K562 (cell line): ENCODE measurements at regions not wholly inside any gene's neighbourhood (a gene's known extent, or its start where the extent isn't known, plus 50 kb on each side); places are given as distances from the start of the nearest gene placed in this dataset.

ENCODE experiments used
- CBX2 ChIP-seq: fragments of 200-600 bp; sonication (generic); IDR thresholded peaks from one replicate; pipeline ENCODE4 v1.6.1; 2012; ENCODE audit warnings: mild to moderate bottlenecking, low read length, inconsistent platforms; ENCODE audit not compliant: insufficient read depth, poor library complexity, severe bottlenecking
- CTCF ChIP-seq, 3 experiments: IDR thresholded peaks in 2 of 3; conservative IDR thresholded peaks in 1 of 3; 2 replicates each; pipeline ENCODE4 v1.5.1; 2011 to 2012; ENCODE audit warnings: low read length in 3 of 3, mild to moderate bottlenecking in 3 of 3, control low read depth in 2 of 3, improper control_type of control experiment in 1 of 3, inconsistent platforms in 1 of 3, low read depth in 1 of 3, mixed read lengths in 1 of 3, moderate library complexity in 1 of 3; ENCODE audit not compliant: insufficient read depth in 2 of 3
- DDX20 ChIP-seq: fragments of 450-650 bp; IDR thresholded peaks from 2 replicates; pipeline ENCODE4 v1.6.1; 2016; ENCODE audit warnings: missing genetic modification characterization, low read depth, mild to moderate bottlenecking, missing compliant biosample characterization, moderate library complexity
- EZH2 ChIP-seq: IDR thresholded peaks from 2 replicates; pipeline ENCODE4 v1.6.1; 2012; ENCODE audit warnings: low read depth, mild to moderate bottlenecking, inconsistent platforms, low read length, borderline replicate concordance
- GTF3C2 ChIP-seq: IDR thresholded peaks from 3 replicates; pipeline ENCODE4 v1.6.1; 2011; ENCODE audit warnings: borderline replicate concordance, mild to moderate bottlenecking, moderate library complexity; ENCODE audit not compliant: insufficient read length; ENCODE audit errors: extremely low read depth
- PATZ1 ChIP-seq: fragments of 250-450 bp; sonication (Bioruptor Pico); IDR thresholded peaks from 2 replicates; pipeline ENCODE4 v1.5.0; 2020; ENCODE audit warnings: mild to moderate bottlenecking, borderline replicate concordance
- POLR2A ChIP-seq: fragments of 450-650 bp; conservative IDR thresholded peaks from 2 replicates; pipeline ENCODE4 v1.6.1; 2016
- RNF2 ChIP-seq: sonication (generic); IDR thresholded peaks from 2 replicates; pipeline ENCODE4 v1.6.1; 2016
- ZFP30 ChIP-seq: fragments of 250-450 bp; sonication (Bioruptor Pico); IDR thresholded peaks from 2 replicates; pipeline ENCODE4 v1.8.0; 2022; ENCODE audit warnings: moderate library complexity, mild to moderate bottlenecking, inconsistent platforms, borderline replicate concordance
- ZNF561 ChIP-seq: fragments of 450-650 bp; formaldehyde crosslinking; conservative IDR thresholded peaks from 2 replicates; pipeline ENCODE4 v1.4.0; 2020; ENCODE audit warnings: mild to moderate bottlenecking, moderate library complexity
- ZNF780A ChIP-seq: fragments of 250-450 bp; sonication (Bioruptor Pico); IDR thresholded peaks from 2 replicates; pipeline ENCODE4 v1.5.0; 2021; ENCODE audit warnings: mild to moderate bottlenecking

- TF ChIP-seq ZFP30 (CRISPR knock-in tag) (no peak), DDX20 (tag) (no peak), GTF3C2 (no peak), RNF2 (no peak), EZH2 (no peak), ZNF780A (CRISPR knock-in tag) (no peak), CTCF (IDR thresholded peaks at IDR 0.05 in 2 of 3, conservative IDR thresholded peaks at IDR 0.05 in 1 of 3; ENCODE audit: insufficient read depth in 2 of 3, low read depth in 1 of 3, low read length in 3 of 3) (no peak), CBX2 (no peak), ZNF561 (CRISPR knock-in tag) (no peak), PATZ1 (CRISPR knock-in tag) (no peak), POLR2A (no peak)
These were observed 127.2 kb upstream of the DLG1 start for GRCh38 chr3:197425485-197426120.
